ENCODE measurements at regions not wholly inside any gene's neighbourhood (a gene's known extent, or its start where the extent isn't known, plus 50 kb on each side); places are given as distances from the start of the nearest gene placed in this dataset.
"Not testable (repeated sequence)": the region's sequence is repeated elsewhere in the genome, so short reads cannot be mapped to it uniquely, and the experiment has no call there.

DNA sequence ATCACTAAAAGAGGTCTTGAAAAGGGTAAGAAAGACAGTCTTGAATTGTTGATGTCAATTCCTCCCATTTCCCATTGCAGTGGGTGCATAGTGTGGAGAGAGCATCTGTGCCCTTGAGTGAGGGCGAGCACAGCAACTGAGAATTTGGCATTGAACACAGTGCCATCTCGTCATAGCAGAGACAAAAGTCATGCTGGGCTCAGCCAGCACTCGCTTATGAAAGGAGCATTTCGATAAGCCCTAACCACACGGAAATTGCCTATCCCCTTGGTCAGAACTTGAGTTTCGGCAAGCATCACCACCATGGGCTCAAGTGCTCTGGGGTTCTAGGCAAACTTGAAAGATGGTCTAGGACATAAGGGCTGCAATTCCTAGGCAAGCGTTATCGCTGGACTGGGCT, 712.8 kb upstream of the CDH10 start:
- 93 to 94% methylated on average over 8 of the region's 8 CpGs for WGBS, 2 experiments

GRCh38 chr5:25349746-25350145, 705.0 kb upstream of the CDH10 start:
- H3K4me3 ChIP-seq (ENCODE audit: insufficient read depth, low read depth, low read length) = no peak overlapping the region
- H3K9me3 ChIP-seq (ENCODE audit: control insufficient read depth, low read length) = no peaks in the 10 kb centered on the region
- no peaks in the 10 kb centered on the region for H3K27me3 ChIP-seq (ENCODE audit: control insufficient read depth, insufficient read depth, low read length, poor library complexity, severe bottlenecking)
- H3K4me1 ChIP-seq (ENCODE audit: control insufficient read depth, insufficient read depth, low read length) = no peaks in the 10 kb centered on the region
- no peak overlapping the region for H3K27ac ChIP-seq (ENCODE audit: insufficient read depth, low read depth, low read length, poor library complexity, severe bottlenecking)
- H3K36me3 ChIP-seq (ENCODE audit: control insufficient read depth, insufficient read depth, low read length) = no peaks in the 10 kb centered on the region

More for the DNA sequence above, 712.8 kb upstream of the CDH10 start:
- no peaks in the 10 kb centered on the region for H3K9me3 ChIP-seq (ENCODE audit: control insufficient read depth, low read length)
- H3K4me3 ChIP-seq (ENCODE audit: insufficient read depth, low read depth, low read length) = no peak overlapping the region
- H3K27ac ChIP-seq (ENCODE audit: insufficient read depth, low read depth, low read length, poor library complexity, severe bottlenecking) = no peak overlapping the region
- H3K27me3 ChIP-seq (ENCODE audit: control insufficient read depth, insufficient read depth, low read length, poor library complexity, severe bottlenecking) = no peaks in the 10 kb centered on the region
- H3K36me3 ChIP-seq (ENCODE audit: control insufficient read depth, insufficient read depth, low read length) = no peaks in the 10 kb centered on the region
- no peaks in the 10 kb centered on the region for H3K4me1 ChIP-seq (ENCODE audit: control insufficient read depth, insufficient read depth, low read length)

DNA sequence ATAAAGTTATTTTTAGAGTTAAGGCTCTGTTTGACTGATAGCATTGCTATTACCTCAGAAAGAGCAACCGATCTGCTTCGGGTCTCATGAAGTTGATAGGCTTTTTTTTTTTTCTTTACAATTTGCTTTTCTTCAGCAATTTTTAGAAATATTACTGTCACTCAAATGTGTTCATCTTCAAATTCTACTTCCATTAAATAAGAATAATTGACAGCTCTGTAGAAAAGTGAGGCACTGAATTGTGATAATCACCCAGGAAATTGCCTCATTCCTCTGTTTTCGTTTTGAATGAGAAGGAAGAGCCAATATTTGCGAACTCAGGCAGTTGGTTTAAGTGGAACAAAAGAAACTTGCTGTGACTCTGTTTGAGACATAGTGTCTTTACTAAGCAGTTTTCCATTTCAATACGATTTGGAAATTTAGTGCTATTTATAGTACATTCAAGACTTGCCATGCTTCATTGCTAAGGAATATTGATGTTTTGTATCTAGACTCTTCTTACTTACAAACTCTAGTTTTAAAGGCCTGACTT, 700.5 kb upstream of the CDH10 start:
- Histone ChIP-seq H3K4me3 (ENCODE audit: insufficient read depth, low read depth, low read length) (no peak overlapping the region), H3K4me1 (ENCODE audit: control insufficient read depth, insufficient read depth, low read length) (no peaks in the 10 kb centered on the region), H3K27me3 (ENCODE audit: control insufficient read depth, insufficient read depth, low read length, poor library complexity, severe bottlenecking) (no peaks in the 10 kb centered on the region), H3K9me3 (ENCODE audit: control insufficient read depth, low read length) (no peaks in the 10 kb centered on the region), H3K27ac (ENCODE audit: insufficient read depth, low read depth, low read length, poor library complexity, severe bottlenecking) (no peak overlapping the region), H3K36me3 (ENCODE audit: control insufficient read depth, insufficient read depth, low read length) (no peaks in the 10 kb centered on the region)
- WGBS, 2 experiments = 22 to 37% methylated on average over 3 to 5 of the region's 5 CpGs

GRCh38 chr5:25339541-25339940, 694.8 kb upstream of the CDH10 start:
- no peaks in the 10 kb centered on the region for H3K36me3 ChIP-seq (ENCODE audit: control insufficient read depth, insufficient read depth, low read length)
- no peaks in the 10 kb centered on the region for H3K27me3 ChIP-seq (ENCODE audit: control insufficient read depth, insufficient read depth, low read length, poor library complexity, severe bottlenecking)
- no peaks in the 10 kb centered on the region for H3K4me1 ChIP-seq (ENCODE audit: control insufficient read depth, insufficient read depth, low read length)
- no peak overlapping the region for H3K27ac ChIP-seq (ENCODE audit: insufficient read depth, low read depth, low read length, poor library complexity, severe bottlenecking)
- WGBS, 2 experiments = 97% methylated on average over 5 of the region's 5 CpGs
- H3K9me3 ChIP-seq (ENCODE audit: control insufficient read depth, low read length) = no peaks in the 10 kb centered on the region
- H3K4me3 ChIP-seq (ENCODE audit: insufficient read depth, low read depth, low read length) = no peak overlapping the region

- Histone ChIP-seq H3K9me3 (ENCODE audit: control insufficient read depth, low read length) (no peaks in the 10 kb centered on the region), H3K4me1 (ENCODE audit: control insufficient read depth, insufficient read depth, low read length) (no peaks in the 10 kb centered on the region), H3K27me3 (ENCODE audit: control insufficient read depth, insufficient read depth, low read length, poor library complexity, severe bottlenecking) (no peaks in the 10 kb centered on the region), H3K27ac (ENCODE audit: insufficient read depth, low read depth, low read length, poor library complexity, severe bottlenecking) (no peak overlapping the region), H3K4me3 (ENCODE audit: insufficient read depth, low read depth, low read length) (no peak overlapping the region), H3K36me3 (ENCODE audit: control insufficient read depth, insufficient read depth, low read length) (no peaks in the 10 kb centered on the region)
- 73 to 76% methylated on average over 6 of the region's 6 CpGs for WGBS, 2 experiments
These were observed 689.6 kb upstream of the CDH10 start for GRCh38 chr5:25334350-25334749.

DNA sequence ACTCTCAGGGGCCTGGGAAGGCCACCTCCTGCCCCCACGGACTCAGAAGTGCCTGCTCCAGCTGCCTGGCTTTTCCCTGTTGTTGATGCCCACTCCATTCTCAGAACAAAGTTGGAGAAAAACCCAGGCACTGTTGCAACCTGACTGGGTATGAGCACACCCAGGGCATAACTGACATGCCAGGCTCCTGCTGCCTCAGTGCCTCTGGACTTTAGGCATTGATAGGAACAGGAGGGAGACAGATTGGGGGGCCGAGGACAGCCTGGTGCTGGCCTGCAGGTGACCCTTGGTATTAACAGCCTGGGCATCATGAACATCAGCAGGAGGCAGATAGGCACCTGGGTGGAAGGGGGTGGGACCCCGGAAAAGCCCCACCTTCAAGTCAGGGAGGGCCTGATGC, 685.9 kb upstream of the CDH10 start:
- H3K27ac ChIP-seq (ENCODE audit: insufficient read depth, low read depth, low read length, poor library complexity, severe bottlenecking) = no peak overlapping the region
- no peaks in the 10 kb centered on the region for H3K36me3 ChIP-seq (ENCODE audit: control insufficient read depth, insufficient read depth, low read length)
- WGBS, 2 experiments = 78 to 81% methylated on average over 3 of the region's 3 CpGs
- no peak overlapping the region for H3K4me3 ChIP-seq (ENCODE audit: insufficient read depth, low read depth, low read length)
- H3K9me3 ChIP-seq (ENCODE audit: control insufficient read depth, low read length) = no peaks in the 10 kb centered on the region
- no peaks in the 10 kb centered on the region for H3K4me1 ChIP-seq (ENCODE audit: control insufficient read depth, insufficient read depth, low read length)
- no peaks in the 10 kb centered on the region for H3K27me3 ChIP-seq (ENCODE audit: control insufficient read depth, insufficient read depth, low read length, poor library complexity, severe bottlenecking)

- Histone ChIP-seq H3K27me3 (ENCODE audit: control insufficient read depth, insufficient read depth, low read length, poor library complexity, severe bottlenecking) (no peaks in the 10 kb centered on the region), H3K36me3 (ENCODE audit: control insufficient read depth, insufficient read depth, low read length) (no peaks in the 10 kb centered on the region), H3K4me3 (ENCODE audit: insufficient read depth, low read depth, low read length) (no peak overlapping the region), H3K9me3 (ENCODE audit: control insufficient read depth, low read length) (no peaks in the 10 kb centered on the region), H3K4me1 (ENCODE audit: control insufficient read depth, insufficient read depth, low read length) (no peaks in the 10 kb centered on the region), H3K27ac (ENCODE audit: insufficient read depth, low read depth, low read length, poor library complexity, severe bottlenecking) (no peak overlapping the region)
- 92 to 98% methylated on average over 2 of the region's 2 CpGs for whole genome bisulfite sequencing, 2 experiments
These were observed 682.4 kb upstream of the CDH10 start for GRCh38 chr5:25327172-25327571.

DNA sequence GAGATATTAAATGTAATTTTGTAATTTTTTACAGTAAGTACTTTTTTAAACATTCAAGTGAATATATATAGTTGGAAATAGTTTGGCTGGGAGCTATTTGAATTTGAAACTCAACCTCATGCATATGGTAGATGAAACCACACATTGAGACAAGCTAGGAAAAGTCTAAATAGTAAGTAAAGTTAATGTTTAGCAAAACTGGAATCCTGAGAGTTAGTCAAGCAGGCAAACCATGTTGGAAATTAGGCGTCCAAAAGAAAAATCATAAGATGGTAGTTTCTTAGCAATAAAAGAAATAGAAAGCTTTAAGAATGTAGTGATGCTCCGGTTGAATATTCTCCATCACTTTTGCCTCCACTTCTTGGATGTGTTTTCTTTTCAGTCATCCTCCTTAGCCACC, 657.1 kb upstream of the CDH10 start:
- no peaks in the 10 kb centered on the region for H3K27me3 ChIP-seq (ENCODE audit: control insufficient read depth, insufficient read depth, low read length, poor library complexity, severe bottlenecking)
- WGBS, 2 experiments = 88 to 95% methylated on average over 2 of the region's 2 CpGs
- no peak overlapping the region for H3K4me3 ChIP-seq (ENCODE audit: insufficient read depth, low read depth, low read length)
- no peak overlapping the region for H3K27ac ChIP-seq (ENCODE audit: insufficient read depth, low read depth, low read length, poor library complexity, severe bottlenecking)
- no peaks in the 10 kb centered on the region for H3K9me3 ChIP-seq (ENCODE audit: control insufficient read depth, low read length)
- no peaks in the 10 kb centered on the region for H3K36me3 ChIP-seq (ENCODE audit: control insufficient read depth, insufficient read depth, low read length)
- no peaks in the 10 kb centered on the region for H3K4me1 ChIP-seq (ENCODE audit: control insufficient read depth, insufficient read depth, low read length)

DNA sequence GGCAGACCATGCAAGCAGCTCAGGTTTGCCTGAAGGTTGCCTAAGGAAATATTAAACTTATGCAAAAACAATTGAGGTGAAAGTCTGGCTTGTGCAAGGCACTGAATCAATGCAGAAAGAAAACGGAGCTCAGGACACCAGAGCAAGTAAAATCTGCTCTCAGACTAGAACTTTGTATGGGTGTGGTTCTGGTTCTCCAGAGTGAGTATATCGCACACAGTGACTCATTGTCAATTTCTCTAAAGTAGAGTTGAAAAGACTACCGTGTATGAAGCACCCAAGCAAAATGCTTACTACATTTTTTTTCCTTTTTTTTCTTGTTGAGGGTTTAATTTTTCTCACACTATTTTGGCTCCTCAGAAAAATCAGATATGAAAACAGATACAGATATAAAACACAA, 650.3 kb upstream of the CDH10 start:
- H3K4me3 ChIP-seq (ENCODE audit: insufficient read depth, low read depth, low read length) = no peak overlapping the region
- H3K27ac ChIP-seq (ENCODE audit: insufficient read depth, low read depth, low read length, poor library complexity, severe bottlenecking) = no peak overlapping the region
- H3K4me1 ChIP-seq (ENCODE audit: control insufficient read depth, insufficient read depth, low read length) = no peaks in the 10 kb centered on the region
- 89 to 92% methylated on average over 2 to 3 of the region's 3 CpGs for WGBS, 2 experiments
- H3K27me3 ChIP-seq (ENCODE audit: control insufficient read depth, insufficient read depth, low read length, poor library complexity, severe bottlenecking) = no peaks in the 10 kb centered on the region
- H3K9me3 ChIP-seq (ENCODE audit: control insufficient read depth, low read length) = no peaks in the 10 kb centered on the region
- H3K36me3 ChIP-seq (ENCODE audit: control insufficient read depth, insufficient read depth, low read length) = no peaks in the 10 kb centered on the region

- not testable (repeated sequence) for H3K4me1 ChIP-seq (ENCODE audit: control insufficient read depth, insufficient read depth, low read length); H3K9me3 ChIP-seq (ENCODE audit: control insufficient read depth, low read length); H3K27me3 ChIP-seq (ENCODE audit: control insufficient read depth, insufficient read depth, low read length, poor library complexity, severe bottlenecking); H3K4me3 ChIP-seq (ENCODE audit: insufficient read depth, low read depth, low read length); H3K36me3 ChIP-seq (ENCODE audit: control insufficient read depth, insufficient read depth, low read length); H3K27ac ChIP-seq (ENCODE audit: insufficient read depth, low read depth, low read length, poor library complexity, severe bottlenecking)
- 98 to 100% methylated on average over 2 of the region's 2 CpGs for whole genome bisulfite sequencing, 2 experiments
These were observed 645.0 kb upstream of the CDH10 start for GRCh38 chr5:25289766-25290165.

DNA sequence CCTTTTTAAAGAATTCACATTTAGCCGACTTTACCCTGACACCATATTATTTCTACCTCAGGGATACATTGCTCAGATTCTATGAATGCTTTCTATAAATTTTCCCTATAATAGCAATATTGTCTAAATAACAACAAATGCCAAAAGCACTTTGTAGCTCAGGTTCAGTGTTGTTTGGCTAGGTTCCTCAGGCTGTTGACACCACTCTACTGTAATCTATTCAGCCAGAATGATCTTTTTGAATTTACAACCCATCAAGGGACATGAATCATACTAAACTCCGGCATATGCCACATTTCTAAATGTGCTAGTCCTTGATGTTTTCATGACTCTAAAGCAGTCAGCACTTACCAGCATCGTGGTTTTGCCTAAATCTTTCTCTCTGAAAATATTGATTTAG, 641.5 kb upstream of the CDH10 start:
- WGBS, 2 experiments = 82 to 88% methylated on average over 2 to 3 of the region's 3 CpGs
- Histone ChIP-seq H3K4me1 (ENCODE audit: control insufficient read depth, insufficient read depth, low read length) (no peaks in the 10 kb centered on the region), H3K9me3 (ENCODE audit: control insufficient read depth, low read length) (no peaks in the 10 kb centered on the region), H3K36me3 (ENCODE audit: control insufficient read depth, insufficient read depth, low read length) (no peaks in the 10 kb centered on the region), H3K4me3 (ENCODE audit: insufficient read depth, low read depth, low read length) (no peak overlapping the region), H3K27me3 (ENCODE audit: control insufficient read depth, insufficient read depth, low read length, poor library complexity, severe bottlenecking) (no peaks in the 10 kb centered on the region), H3K27ac (ENCODE audit: insufficient read depth, low read depth, low read length, poor library complexity, severe bottlenecking) (no peak overlapping the region)

Data from ectodermal cell (in vitro differentiated cells).